ENCODE measurements at regions not wholly inside any gene's neighbourhood (a gene's known extent, or its start where the extent isn't known, plus 50 kb on each side); places are given as distances from the start of the nearest gene placed in this dataset.

GRCh38 chr21:16076465-16076864, 346.7 kb downstream of the USP25 start:
- TF ChIP-seq POLR2AphosphoS5 (IDR thresholded peaks at IDR 0.05; ENCODE audit: borderline replicate concordance, low read depth, low read length), result no peak
- no peak for TF ChIP-seq EZH2 (IDR thresholded peaks at IDR 0.05)
- TF ChIP-seq FOXP2 (optimal IDR thresholded peaks at IDR 0.05; ENCODE audit: control extremely low read depth, extremely low read length, insufficient read depth), result no peak

Data from SK-N-MC (cell line).